ENCODE measurements at regions not wholly inside any gene's neighbourhood (a gene's known extent, or its start where the extent isn't known, plus 50 kb on each side); places are given as distances from the start of the nearest gene placed in this dataset.
A peak's percentile ranks its signal among the peaks of the same experiment; 100 is the strongest.

- H3K27ac ChIP-seq (ENCODE audit: low read depth in 2 of 2, low read length in 2 of 2), result no peak overlapping the region
- TF ChIP-seq CTCF (IDR thresholded peaks at IDR 0.05; ENCODE audit: borderline replicate concordance, extremely low read depth, insufficient read depth), result no peak
- H3K9me3 ChIP-seq (ENCODE audit: control insufficient read depth in 2 of 3, insufficient read depth in 1 of 3, low read length in 3 of 3), result no peaks in the 10 kb centered on the region
- no peak overlapping the region for H3K4me3 ChIP-seq (ENCODE audit: low read length in 3 of 3)
- H3K4me1 ChIP-seq (ENCODE audit: control insufficient read depth in 2 of 3, insufficient read depth in 2 of 3, low read depth in 1 of 3, low read length in 3 of 3), result no peaks in the 10 kb centered on the region
- intact Hi-C loops (cut with DNase I), result no loop called here
- DNase-seq, result no peak
- H3K9ac ChIP-seq (ENCODE audit: low read length in 3 of 3), result no peak overlapping the region
- H3K36me3 ChIP-seq (ENCODE audit: control insufficient read depth in 2 of 3, insufficient read depth in 3 of 3, low read length in 3 of 3), result no peaks in the 10 kb centered on the region
- H3K27me3 ChIP-seq (ENCODE audit: control insufficient read depth, insufficient read depth, low read length), result no peaks in the 10 kb centered on the region
- no peak for FAIRE-seq
These were observed 125.2 kb upstream of the GAREM1 start for GRCh38 chr18:32595832-32596231.

- Histone ChIP-seq H3K27me3 (ENCODE audit: control insufficient read depth, insufficient read depth, low read length) (no peaks in the 10 kb centered on the region), H3K36me3 (ENCODE audit: control insufficient read depth in 2 of 3, insufficient read depth in 3 of 3, low read length in 3 of 3) (no peaks in the 10 kb centered on the region), H3K9me3 (ENCODE audit: control insufficient read depth in 2 of 3, insufficient read depth in 1 of 3, low read length in 3 of 3) (no peaks in the 10 kb centered on the region), H3K4me3 (ENCODE audit: low read length in 3 of 3) (no peak overlapping the region), H3K9ac (ENCODE audit: low read length in 3 of 3) (no peak overlapping the region), H3K4me1 (ENCODE audit: control insufficient read depth in 2 of 3, insufficient read depth in 2 of 3, low read depth in 1 of 3, low read length in 3 of 3) (no peaks in the 10 kb centered on the region), H3K27ac (ENCODE audit: low read depth in 2 of 2, low read length in 2 of 2) (no peak overlapping the region)
- FAIRE-seq, result no peak
- DNase-seq, result no peak
- no peak for TF ChIP-seq CTCF (IDR thresholded peaks at IDR 0.05; ENCODE audit: borderline replicate concordance, extremely low read depth, insufficient read depth)
- intact Hi-C loops (cut with DNase I), result no loop called here
These were observed 117.5 kb upstream of the GAREM1 start for GRCh38 chr18:32588191-32588590.

- Histone ChIP-seq H3K9ac (ENCODE audit: low read length in 3 of 3) (no peak overlapping the region), H3K27me3 (ENCODE audit: control insufficient read depth, insufficient read depth, low read length) (no peaks in the 10 kb centered on the region), H3K4me3 (ENCODE audit: low read length in 3 of 3) (no peak overlapping the region), H3K27ac (ENCODE audit: low read depth in 2 of 2, low read length in 2 of 2) (no peak overlapping the region), H3K4me1 (ENCODE audit: control insufficient read depth in 2 of 3, insufficient read depth in 2 of 3, low read depth in 1 of 3, low read length in 3 of 3) (no peaks in the 10 kb centered on the region), H3K9me3 (ENCODE audit: control insufficient read depth in 2 of 3, insufficient read depth in 1 of 3, low read length in 3 of 3) (no peaks in the 10 kb centered on the region), H3K36me3 (ENCODE audit: control insufficient read depth in 2 of 3, insufficient read depth in 3 of 3, low read length in 3 of 3) (no peaks in the 10 kb centered on the region)
- FAIRE-seq, result no peak
- intact Hi-C loops (cut with DNase I), result no loop called here
- no peak for TF ChIP-seq CTCF (IDR thresholded peaks at IDR 0.05; ENCODE audit: borderline replicate concordance, extremely low read depth, insufficient read depth)
- no peak for DNase-seq
These were observed 112.7 kb upstream of the GAREM1 start for GRCh38 chr18:32583431-32583830.

- Histone ChIP-seq H3K36me3 (ENCODE audit: control insufficient read depth in 2 of 3, insufficient read depth in 3 of 3, low read length in 3 of 3) (no peaks in the 10 kb centered on the region), H3K4me3 (ENCODE audit: low read length in 3 of 3) (no peak overlapping the region), H3K27ac (ENCODE audit: low read depth in 2 of 2, low read length in 2 of 2) (no peak overlapping the region), H3K27me3 (ENCODE audit: control insufficient read depth, insufficient read depth, low read length) (no peaks in the 10 kb centered on the region), H3K9ac (ENCODE audit: low read length in 3 of 3) (no peak overlapping the region), H3K9me3 (ENCODE audit: control insufficient read depth in 2 of 3, insufficient read depth in 1 of 3, low read length in 3 of 3) (no peaks in the 10 kb centered on the region), H3K4me1 (ENCODE audit: control insufficient read depth in 2 of 3, insufficient read depth in 2 of 3, low read depth in 1 of 3, low read length in 3 of 3) (no peaks in the 10 kb centered on the region)
- intact Hi-C loops (cut with DNase I), result no loop called here
- DNase-seq (peak in 2 of 5 donors; percentile 22 to 24), FAIRE-seq (no peak)
- TF ChIP-seq CTCF (IDR thresholded peaks at IDR 0.05; ENCODE audit: borderline replicate concordance, extremely low read depth, insufficient read depth), result no peak
These were observed 111.8 kb upstream of the GAREM1 start for GRCh38 chr18:32582455-32582854.
